GM12874 (cell line): ENCODE measurements at regions not wholly inside any gene's neighbourhood (a gene's known extent, or its start where the extent isn't known, plus 50 kb on each side); places are given as distances from the start of the nearest gene placed in this dataset.

Source experiments
- TF ChIP-seq, protein P1 (sequence below): IDR thresholded peaks from 2 replicates; pipeline ENCODE4 v1.5.1; 2011; ENCODE audit warnings: low read depth, mild to moderate bottlenecking, control low read depth, low read length, moderate library complexity; ENCODE audit not compliant: insufficient read depth

DNA sequence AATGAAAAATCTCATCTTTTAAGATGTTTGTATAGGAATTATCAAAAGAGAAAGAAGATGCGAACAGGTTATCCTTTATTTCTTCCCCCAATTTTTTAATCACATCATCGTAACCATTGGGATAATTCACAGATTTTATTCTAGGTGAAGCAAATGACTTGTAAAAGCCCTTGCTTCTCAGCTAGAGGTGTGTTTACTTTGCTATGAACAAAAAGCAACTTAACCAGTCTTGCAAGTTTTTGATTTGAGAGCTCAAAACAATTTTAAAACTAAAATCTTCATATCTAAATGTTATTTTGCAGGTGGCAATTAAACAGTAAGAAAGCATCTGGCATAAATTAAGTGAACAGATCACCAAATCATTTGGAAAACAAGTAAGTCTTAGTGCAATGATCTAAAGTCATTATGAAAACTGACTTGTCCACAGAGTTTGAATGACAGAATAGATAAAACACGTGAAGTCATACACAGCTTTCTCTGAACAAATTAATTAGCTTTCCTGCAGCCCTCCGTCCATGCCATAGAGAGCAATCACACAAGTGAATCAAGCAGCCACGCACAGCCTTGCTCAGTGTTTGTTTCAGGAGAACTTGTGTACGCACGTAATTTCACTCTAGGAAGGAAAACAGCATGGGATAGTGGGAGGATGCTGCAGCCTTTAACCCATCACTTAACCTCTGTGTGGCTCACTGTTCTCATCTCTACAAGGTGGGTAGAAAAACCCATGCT lies 85.0 kb upstream of the ZNF800 start:
- TF ChIP-seq, protein P1, sequence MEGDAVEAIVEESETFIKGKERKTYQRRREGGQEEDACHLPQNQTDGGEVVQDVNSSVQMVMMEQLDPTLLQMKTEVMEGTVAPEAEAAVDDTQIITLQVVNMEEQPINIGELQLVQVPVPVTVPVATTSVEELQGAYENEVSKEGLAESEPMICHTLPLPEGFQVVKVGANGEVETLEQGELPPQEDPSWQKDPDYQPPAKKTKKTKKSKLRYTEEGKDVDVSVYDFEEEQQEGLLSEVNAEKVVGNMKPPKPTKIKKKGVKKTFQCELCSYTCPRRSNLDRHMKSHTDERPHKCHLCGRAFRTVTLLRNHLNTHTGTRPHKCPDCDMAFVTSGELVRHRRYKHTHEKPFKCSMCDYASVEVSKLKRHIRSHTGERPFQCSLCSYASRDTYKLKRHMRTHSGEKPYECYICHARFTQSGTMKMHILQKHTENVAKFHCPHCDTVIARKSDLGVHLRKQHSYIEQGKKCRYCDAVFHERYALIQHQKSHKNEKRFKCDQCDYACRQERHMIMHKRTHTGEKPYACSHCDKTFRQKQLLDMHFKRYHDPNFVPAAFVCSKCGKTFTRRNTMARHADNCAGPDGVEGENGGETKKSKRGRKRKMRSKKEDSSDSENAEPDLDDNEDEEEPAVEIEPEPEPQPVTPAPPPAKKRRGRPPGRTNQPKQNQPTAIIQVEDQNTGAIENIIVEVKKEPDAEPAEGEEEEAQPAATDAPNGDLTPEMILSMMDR: no peak

DNA sequence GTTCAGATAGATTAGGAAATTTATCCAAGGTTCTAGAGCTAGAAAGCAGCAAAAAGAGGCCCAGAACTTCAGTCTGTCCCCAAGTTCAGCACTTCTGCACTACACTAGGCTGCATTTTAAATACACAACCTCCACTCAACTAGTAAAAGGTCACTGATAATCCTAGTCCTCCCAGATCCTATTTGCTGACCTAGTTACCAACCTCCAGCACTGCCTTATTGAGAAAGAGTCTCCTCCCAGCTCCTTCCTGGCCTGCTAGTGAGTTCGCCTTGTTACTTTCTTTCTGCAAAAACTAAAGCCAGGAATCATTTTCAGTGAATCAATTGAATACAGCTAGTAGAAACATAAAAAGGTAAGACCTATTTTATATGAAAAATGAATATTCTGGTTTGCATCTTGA lies 84.1 kb upstream of the ZNF800 start:
- TF ChIP-seq, protein P1: no peak

DNA sequence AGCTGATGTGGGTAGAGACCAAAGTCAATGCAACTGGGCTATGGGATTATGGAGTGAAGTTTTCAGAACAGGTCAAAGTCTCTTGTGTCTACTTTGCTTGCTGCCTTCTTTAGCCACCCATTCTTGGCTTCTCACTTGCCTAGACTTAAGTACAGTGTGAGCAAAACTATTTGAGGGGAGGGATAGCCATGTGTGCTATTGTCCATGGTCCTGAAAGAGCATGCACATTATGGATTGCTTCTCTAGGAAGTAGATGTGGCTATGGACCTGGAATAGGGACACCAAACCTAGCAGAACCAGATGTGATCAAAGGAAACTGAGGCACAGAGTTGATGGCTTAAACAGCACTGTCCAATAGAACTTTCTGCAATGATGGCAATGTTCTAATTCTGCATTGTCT lies 81.9 kb upstream of the ZNF800 start:
- TF ChIP-seq, protein P1: no peak

DNA sequence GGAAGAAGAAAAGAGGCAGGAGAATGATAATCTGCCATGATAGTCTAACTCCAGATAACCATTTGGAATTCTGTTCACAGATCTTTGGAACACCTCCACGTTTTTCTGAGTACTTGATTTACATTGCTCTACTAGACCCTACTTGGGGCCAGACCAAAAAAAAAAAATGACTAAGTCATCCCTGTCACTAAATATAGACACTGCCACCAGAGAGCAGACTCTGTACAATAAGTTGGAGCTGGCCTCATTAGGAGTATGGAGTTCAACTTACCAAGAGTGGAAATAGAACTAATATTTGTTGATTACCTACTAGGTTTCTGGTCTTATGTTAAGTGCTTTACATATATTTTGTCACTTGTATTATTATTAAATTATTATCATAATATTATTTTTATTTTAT lies 80.9 kb upstream of the ZNF800 start:
- TF ChIP-seq, protein P1: no peak

DNA sequence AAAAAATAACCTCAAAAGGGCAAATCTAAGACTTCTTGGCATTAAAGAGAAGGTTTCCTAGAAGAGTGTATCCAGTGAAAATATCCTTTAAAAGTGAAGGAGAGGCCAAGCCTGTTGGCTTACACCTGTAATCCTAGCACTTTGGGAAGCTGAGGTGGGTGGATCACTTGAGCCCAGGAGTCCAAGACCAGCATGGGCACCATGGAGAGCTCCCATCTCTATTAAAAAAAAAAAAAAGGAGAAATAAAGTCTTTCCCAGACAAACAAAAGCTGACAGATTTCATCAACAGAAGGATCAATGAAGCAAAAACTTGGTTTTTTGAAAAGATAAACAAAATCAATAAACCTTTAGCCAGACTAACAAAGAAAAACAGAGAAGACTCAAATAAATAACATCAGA lies 67.6 kb upstream of the ZNF800 start:
- TF ChIP-seq, protein P1: no peak

DNA sequence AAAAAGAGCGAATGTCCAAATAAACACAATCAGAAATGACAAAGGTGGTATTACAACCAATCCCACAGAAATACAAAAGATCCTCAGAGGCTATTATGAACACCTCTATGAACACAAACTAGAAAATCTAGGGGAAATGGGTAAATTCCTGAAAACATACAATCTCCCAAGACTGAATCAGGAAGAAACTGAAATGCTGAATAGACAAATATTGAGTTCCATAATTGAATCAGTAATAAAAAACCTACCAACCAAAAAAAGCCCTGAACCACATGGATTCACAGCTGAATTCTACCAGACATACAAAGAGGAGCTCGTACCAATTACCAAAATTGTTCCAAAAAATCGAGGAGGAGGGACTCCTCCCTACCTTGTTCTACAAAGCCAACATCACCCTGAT lies 56.1 kb upstream of the ZNF800 start:
- TF ChIP-seq, protein P1: no peak

DNA sequence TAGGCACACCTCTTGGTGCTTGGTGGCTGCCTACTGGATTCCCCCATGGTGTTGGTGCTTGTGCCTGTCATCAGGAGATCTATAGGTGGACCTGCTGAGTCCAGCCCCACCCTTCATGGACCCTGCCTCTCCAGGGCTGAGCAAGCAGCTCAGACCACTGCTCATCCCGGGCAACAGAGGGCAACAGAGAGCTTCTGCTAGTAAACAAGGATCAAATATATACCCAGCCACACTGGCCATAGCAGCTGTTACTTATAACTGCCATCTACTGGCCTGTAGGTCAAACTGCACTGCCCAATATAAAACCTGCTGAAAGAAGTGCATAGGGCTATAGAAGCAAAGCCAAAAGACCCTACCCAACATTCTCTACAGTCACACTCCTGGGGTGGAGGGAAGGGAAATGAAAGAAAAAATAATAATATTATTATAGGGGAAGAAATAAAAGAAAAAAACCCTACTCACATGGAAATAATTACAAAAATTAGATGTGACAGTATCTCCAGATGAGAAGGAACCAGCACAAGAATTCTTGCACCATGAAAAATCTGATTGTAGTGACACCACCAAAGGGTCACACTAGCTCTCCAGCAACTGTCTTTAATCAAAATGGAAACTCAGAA lies 54.9 kb upstream of the ZNF800 start:
- TF ChIP-seq, protein P1: peak; percentile 79
